Activated CD8-positive, alpha-beta T cell treated with anti-CD3 and anti-CD28 coated beads for 36 hours (primary cell): ENCODE measurements at regions not wholly inside any gene's neighbourhood (a gene's known extent, or its start where the extent isn't known, plus 50 kb on each side); places are given as distances from the start of the nearest gene placed in this dataset.

Experiments
- ATAC-seq: fragments of 200-7000 bp; cut with Tn5 transposase; one replicate; pipeline ENCODE4 v1.10.0; 2021; ENCODE audit warnings: mild to moderate bottlenecking, moderate library complexity
- CTCF ChIA-PET: fragments of 350-600 bp; sonication (Branson Sonifier 250); formaldehyde crosslinking; loops from one replicate; lab custom pipeline; 2021; ENCODE audit warnings: antibody characterized with exemption; lab: Charles Lee
- POLR2A ChIA-PET: fragments of 350-600 bp; sonication (Branson Sonifier 250); formaldehyde crosslinking; loops from one replicate; lab custom pipeline; 2021; ENCODE audit warnings: antibody characterized with exemption; lab: Charles Lee
- DNase-seq: peaks from one replicate; pipeline ENCODE4 v3.0.0-alpha.2; 2020
- H3K27ac Mint-ChIP-seq: one replicate; pipeline ENCODE4 v1.8.0; 2021; ENCODE audit warnings: mild to moderate bottlenecking, mixed read lengths
- H3K27me3 Mint-ChIP-seq: one replicate; pipeline ENCODE4 v1.8.0; 2021; ENCODE audit warnings: mixed read lengths
- H3K36me3 Mint-ChIP-seq: one replicate; pipeline ENCODE4 v1.8.0; 2021; ENCODE audit warnings: low read depth, mixed read lengths
- H3K4me1 Mint-ChIP-seq: one replicate; pipeline ENCODE4 v1.8.0; 2021; ENCODE audit warnings: low read depth, mixed read lengths
- H3K4me3 Mint-ChIP-seq: one replicate; pipeline ENCODE4 v1.8.0; 2021; ENCODE audit warnings: mild to moderate bottlenecking, moderate library complexity, mixed read lengths
- H3K9me3 Mint-ChIP-seq: one replicate; pipeline ENCODE4 v1.8.0; 2021; ENCODE audit warnings: mixed read lengths
- intact Hi-C: fragments of 100-400 bp; cut with micrococcal nuclease; formaldehyde crosslinking; loops from one replicate; pipeline ENCODE4 v1.10.0; 2022
- TF ChIP-seq, protein P1 (sequence below): fragments of 200-600 bp; IDR thresholded peaks from one replicate; pipeline ENCODE4 v1.8.0; 2022; ENCODE audit warnings: antibody characterized with exemption, mild to moderate bottlenecking

DNA sequence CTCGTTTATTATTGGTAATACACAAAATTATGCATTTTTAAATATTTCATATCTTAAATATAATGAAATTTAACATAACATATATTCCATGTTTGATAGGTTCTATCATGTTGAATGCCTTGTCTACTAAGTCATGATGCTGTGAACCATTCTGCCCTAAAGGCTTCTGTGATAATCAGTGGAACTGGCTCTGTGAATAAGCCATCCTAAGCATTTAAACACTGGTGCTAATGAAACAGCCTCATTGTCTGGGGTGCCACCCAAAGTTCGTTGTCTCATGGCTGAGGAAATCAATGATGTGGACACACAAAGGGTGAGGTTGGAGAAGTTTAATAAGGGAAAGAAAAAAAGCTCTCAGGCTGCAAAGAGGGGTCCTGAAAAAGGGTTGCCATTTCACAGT, 264.7 kb upstream of the ZRANB2 start:
- intact Hi-C loops = no loop called here
- ChIA-PET CTCF (no interaction called here), POLR2A (no interaction called here)
- TF ChIP-seq, protein P1, sequence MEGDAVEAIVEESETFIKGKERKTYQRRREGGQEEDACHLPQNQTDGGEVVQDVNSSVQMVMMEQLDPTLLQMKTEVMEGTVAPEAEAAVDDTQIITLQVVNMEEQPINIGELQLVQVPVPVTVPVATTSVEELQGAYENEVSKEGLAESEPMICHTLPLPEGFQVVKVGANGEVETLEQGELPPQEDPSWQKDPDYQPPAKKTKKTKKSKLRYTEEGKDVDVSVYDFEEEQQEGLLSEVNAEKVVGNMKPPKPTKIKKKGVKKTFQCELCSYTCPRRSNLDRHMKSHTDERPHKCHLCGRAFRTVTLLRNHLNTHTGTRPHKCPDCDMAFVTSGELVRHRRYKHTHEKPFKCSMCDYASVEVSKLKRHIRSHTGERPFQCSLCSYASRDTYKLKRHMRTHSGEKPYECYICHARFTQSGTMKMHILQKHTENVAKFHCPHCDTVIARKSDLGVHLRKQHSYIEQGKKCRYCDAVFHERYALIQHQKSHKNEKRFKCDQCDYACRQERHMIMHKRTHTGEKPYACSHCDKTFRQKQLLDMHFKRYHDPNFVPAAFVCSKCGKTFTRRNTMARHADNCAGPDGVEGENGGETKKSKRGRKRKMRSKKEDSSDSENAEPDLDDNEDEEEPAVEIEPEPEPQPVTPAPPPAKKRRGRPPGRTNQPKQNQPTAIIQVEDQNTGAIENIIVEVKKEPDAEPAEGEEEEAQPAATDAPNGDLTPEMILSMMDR = no peak
- ATAC-seq (no peak), DNase-seq (no peak)
- peaks cover 6% of the 10 kb centered on the region for H3K9me3 Mint-ChIP-seq
- no peak overlapping the region for H3K27ac Mint-ChIP-seq
- no peaks in the 10 kb centered on the region for H3K27me3 Mint-ChIP-seq
- H3K4me3 Mint-ChIP-seq = no peak overlapping the region
- no peaks in the 10 kb centered on the region for H3K4me1 Mint-ChIP-seq
- H3K36me3 Mint-ChIP-seq = no peaks in the 10 kb centered on the region

DNA sequence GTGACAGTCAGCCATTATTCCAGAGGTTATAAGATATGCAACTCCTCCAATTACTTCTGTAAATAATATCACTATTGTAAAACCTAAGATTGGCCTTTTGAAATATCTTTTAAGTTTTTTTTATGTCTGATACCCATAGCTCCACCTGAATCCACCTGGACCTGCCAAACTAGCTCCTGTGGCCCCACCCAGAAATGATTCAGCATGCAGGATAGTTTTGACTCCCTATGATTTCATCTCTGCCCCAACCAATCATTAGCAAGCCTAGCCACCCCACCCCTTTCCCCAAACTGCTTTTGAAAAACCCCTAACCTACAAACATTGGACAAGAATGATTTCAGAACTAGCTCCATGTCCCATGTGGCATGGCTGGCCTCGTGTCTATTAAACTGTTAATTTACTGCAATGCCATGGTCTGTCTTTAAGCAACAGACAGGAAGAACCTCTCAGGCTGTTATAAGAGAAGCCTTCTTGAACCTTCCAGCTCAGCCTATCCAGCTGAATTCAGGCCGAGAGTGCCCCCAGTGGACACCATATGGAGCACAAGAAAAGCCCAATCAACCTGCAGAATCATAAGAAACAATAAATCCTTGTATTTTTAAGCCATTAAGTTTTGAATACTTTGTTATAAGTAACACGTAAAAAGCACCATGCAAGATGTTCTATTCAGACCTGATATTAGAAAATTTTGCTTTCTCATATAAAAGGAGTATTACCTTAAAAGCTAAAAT, 263.0 kb upstream of the ZRANB2 start:
- POLR2A ChIA-PET = no interaction called here
- Mint-ChIP-seq H3K4me3 (no peak overlapping the region), H3K27me3 (no peaks in the 10 kb centered on the region), H3K4me1 (no peaks in the 10 kb centered on the region), H3K27ac (no peak overlapping the region), H3K36me3 (no peaks in the 10 kb centered on the region), H3K9me3 (peaks cover 11% of the 10 kb centered on the region)
- TF ChIP-seq, protein P1 = no peak
- intact Hi-C loops = no loop called here
- no peak for DNase-seq
- ATAC-seq = no peak
- CTCF ChIA-PET = no interaction called here

DNA sequence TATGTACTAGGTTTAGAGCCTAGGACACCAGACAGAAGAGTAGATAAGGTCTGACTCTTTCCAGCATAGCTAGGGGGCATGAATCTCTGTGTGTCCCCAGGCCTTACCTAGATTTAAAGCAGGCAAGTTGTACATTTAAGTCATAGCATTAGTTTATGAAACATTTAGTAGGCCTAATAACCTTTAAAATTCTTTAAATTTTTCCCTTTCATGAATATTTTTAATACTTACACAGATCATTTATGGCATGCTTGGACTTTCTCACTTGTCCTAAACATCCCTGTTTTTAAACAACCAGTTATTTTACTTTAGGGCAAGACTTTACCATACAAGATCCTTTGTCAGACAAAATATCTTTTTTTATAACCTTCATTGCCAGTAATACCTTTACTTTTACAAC, 258.4 kb upstream of the ZRANB2 start:
- no peaks in the 10 kb centered on the region for H3K27me3 Mint-ChIP-seq
- ChIA-PET CTCF (no interaction called here), POLR2A (no interaction called here)
- DNase-seq (no peak), ATAC-seq (no peak)
- intact Hi-C loops = no loop called here
- H3K4me3 Mint-ChIP-seq = no peak overlapping the region
- no peaks in the 10 kb centered on the region for H3K36me3 Mint-ChIP-seq
- no peaks in the 10 kb centered on the region for H3K4me1 Mint-ChIP-seq
- H3K27ac Mint-ChIP-seq = no peak overlapping the region
- H3K9me3 Mint-ChIP-seq = peaks cover 10% of the 10 kb centered on the region
- TF ChIP-seq, protein P1 = no peak

DNA sequence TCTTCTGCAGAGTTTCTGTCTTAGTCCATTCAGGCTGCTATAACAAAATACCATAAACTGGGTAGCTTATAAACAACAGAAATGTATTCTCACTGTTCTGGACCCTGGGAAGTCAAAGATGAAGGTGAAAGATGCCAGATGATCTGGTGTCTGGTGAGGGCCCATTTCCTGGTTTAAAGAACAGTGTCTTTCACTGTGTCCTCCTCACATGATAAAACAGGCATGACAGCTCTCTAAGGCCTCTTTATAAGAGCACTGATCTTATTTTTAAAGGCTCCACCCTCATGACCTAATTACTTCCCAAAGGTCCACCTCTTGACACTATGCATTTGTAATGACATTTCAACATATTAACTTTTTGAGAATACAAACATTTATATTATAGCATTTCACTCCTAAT, 250.2 kb upstream of the ZRANB2 start:
- Mint-ChIP-seq H3K9me3 (peaks cover 10% of the 10 kb centered on the region), H3K27me3 (no peaks in the 10 kb centered on the region), H3K36me3 (no peaks in the 10 kb centered on the region), H3K4me3 (no peak overlapping the region), H3K27ac (no peak overlapping the region), H3K4me1 (no peaks in the 10 kb centered on the region)
- CTCF ChIA-PET = no interaction called here
- ATAC-seq (no peak), DNase-seq (no peak)
- TF ChIP-seq, protein P1 = no peak
- intact Hi-C loops = no loop called here
- POLR2A ChIA-PET = no interaction called here

DNA sequence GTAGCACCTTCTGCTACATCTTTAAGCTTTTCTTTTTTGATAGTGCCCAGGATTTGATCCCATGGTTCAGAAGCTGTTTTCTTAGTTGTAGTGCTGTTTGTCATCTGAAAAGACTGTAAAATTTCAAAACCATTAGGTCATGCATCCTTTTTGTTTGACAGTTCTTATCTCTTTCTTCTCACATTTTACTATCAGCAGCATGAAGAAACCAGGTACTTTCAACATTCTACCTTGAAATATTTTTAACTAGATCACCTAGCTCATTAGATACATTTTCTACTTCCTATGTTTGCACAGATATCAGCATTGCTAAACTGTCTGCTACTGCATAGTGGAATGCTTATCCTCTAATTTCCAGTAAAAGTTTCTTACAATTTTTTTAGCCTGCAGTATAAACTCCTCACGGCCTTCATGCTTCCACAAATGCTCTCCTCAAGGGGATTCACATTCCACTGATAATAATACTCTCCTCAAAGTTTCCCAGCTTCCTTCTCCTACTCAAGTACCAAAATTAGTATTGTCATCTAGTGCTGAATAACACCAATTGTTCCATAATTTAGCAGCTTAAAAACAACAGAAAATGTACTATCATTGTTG, 243.9 kb upstream of the ZRANB2 start:
- intact Hi-C loops = no loop called here
- POLR2A ChIA-PET = no interaction called here
- CTCF ChIA-PET = no interaction called here
- TF ChIP-seq, protein P1 = no peak
- Mint-ChIP-seq H3K4me1 (no peaks in the 10 kb centered on the region), H3K36me3 (no peaks in the 10 kb centered on the region), H3K27me3 (no peaks in the 10 kb centered on the region), H3K9me3 (peaks cover 11% of the 10 kb centered on the region), H3K4me3 (no peak overlapping the region), H3K27ac (no peak overlapping the region)
- ATAC-seq (no peak), DNase-seq (no peak)
